H1 (cell line): ENCODE measurements at regions not wholly inside any gene's neighbourhood (a gene's known extent, or its start where the extent isn't known, plus 50 kb on each side); places are given as distances from the start of the nearest gene placed in this dataset.

Experiments
- CREB1 ChIP-seq: IDR thresholded peaks from 2 replicates; pipeline ENCODE4 v1.6.1; 2012; ENCODE audit warnings: inconsistent platforms
- EZH2 ChIP-seq: fragments of 200-600 bp; sonication (generic); IDR thresholded peaks from 2 replicates; pipeline ENCODE4 v1.7.1; 2012; ENCODE audit warnings: low read depth, mild to moderate bottlenecking, moderate library complexity, low read length, inconsistent platforms; ENCODE audit not compliant: severe bottlenecking
- JUN ChIP-seq: IDR thresholded peaks from 2 replicates; pipeline ENCODE4 v1.6.1; 2011; ENCODE audit warnings: low read depth, mild to moderate bottlenecking, improper control_type of control experiment, low read length
- PHF8 ChIP-seq: fragments of 200-600 bp; sonication (generic); conservative IDR thresholded peaks from 2 replicates; pipeline ENCODE4 v1.7.1; 2012; ENCODE audit warnings: low read depth, mild to moderate bottlenecking, inconsistent platforms, low read length, moderate library complexity
- RXRA ChIP-seq: IDR thresholded peaks from 2 replicates; pipeline ENCODE4 v1.6.1; 2011; ENCODE audit warnings: low read depth, mild to moderate bottlenecking, low read length, moderate library complexity; ENCODE audit not compliant: insufficient read depth
- SIRT6 ChIP-seq: IDR thresholded peaks from one replicate; pipeline ENCODE4 v1.7.1; 2012; ENCODE audit warnings: low read length, inconsistent platforms
- TBP ChIP-seq: IDR thresholded peaks from 2 replicates; pipeline ENCODE4 v1.6.1; 2011; ENCODE audit warnings: low read depth, low read length, improper control_type of control experiment
- TEAD4 ChIP-seq: IDR thresholded peaks from 2 replicates; pipeline ENCODE4 v1.6.1; 2012; ENCODE audit warnings: low read depth, low read length, inconsistent platforms, mixed read lengths
- ZNF274 ChIP-seq: IDR thresholded peaks from 2 replicates; pipeline ENCODE4 v1.7.0; 2012; ENCODE audit warnings: low read length, borderline replicate concordance; ENCODE audit errors: extremely low read depth
- TF ChIP-seq, protein P1 (sequence below): fragments of 300-600 bp; sonication (generic); IDR thresholded peaks from 2 replicates; pipeline ENCODE4 v1.7.1; 2012; ENCODE audit warnings: low read length, moderate library complexity, mild to moderate bottlenecking, inconsistent platforms; ENCODE audit not compliant: insufficient replicate concordance
- TF ChIP-seq, protein P2 (sequence below): IDR thresholded peaks from 2 replicates; pipeline ENCODE4 v1.6.1; 2011; ENCODE audit warnings: low read length, improper control_type of control experiment

DNA sequence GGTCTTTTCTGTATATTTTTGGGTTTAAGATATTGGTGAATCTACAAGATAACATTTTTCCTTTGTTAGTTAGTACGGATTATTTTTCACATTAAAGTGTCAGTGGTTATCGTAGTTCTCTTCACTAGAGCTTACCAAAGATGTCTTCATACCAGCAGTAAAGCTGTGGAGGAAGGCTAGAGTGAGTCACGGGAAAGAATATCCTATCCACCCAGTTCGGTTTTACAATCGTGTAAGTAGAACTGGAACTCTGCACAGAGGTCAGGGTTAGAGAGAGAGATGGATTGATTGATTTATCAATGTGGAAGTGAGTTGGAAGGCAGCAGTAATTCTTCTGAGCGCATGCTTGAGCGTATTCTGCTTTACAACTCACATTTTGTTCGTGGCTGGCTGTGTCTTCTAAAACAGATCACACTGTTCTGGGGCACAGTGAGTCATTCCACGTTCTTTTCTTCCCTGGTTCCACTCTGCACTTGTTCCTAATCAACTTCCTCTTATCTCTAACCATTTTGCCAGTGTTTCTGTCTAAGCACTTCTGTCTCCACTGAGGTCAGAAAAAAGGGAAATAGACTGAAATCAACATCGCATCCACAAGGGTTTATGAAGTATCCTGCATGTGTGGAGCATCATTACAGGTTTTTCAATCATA, 86.5 kb upstream of the ARRDC3 start (continued):
- TF ChIP-seq, protein P1, sequence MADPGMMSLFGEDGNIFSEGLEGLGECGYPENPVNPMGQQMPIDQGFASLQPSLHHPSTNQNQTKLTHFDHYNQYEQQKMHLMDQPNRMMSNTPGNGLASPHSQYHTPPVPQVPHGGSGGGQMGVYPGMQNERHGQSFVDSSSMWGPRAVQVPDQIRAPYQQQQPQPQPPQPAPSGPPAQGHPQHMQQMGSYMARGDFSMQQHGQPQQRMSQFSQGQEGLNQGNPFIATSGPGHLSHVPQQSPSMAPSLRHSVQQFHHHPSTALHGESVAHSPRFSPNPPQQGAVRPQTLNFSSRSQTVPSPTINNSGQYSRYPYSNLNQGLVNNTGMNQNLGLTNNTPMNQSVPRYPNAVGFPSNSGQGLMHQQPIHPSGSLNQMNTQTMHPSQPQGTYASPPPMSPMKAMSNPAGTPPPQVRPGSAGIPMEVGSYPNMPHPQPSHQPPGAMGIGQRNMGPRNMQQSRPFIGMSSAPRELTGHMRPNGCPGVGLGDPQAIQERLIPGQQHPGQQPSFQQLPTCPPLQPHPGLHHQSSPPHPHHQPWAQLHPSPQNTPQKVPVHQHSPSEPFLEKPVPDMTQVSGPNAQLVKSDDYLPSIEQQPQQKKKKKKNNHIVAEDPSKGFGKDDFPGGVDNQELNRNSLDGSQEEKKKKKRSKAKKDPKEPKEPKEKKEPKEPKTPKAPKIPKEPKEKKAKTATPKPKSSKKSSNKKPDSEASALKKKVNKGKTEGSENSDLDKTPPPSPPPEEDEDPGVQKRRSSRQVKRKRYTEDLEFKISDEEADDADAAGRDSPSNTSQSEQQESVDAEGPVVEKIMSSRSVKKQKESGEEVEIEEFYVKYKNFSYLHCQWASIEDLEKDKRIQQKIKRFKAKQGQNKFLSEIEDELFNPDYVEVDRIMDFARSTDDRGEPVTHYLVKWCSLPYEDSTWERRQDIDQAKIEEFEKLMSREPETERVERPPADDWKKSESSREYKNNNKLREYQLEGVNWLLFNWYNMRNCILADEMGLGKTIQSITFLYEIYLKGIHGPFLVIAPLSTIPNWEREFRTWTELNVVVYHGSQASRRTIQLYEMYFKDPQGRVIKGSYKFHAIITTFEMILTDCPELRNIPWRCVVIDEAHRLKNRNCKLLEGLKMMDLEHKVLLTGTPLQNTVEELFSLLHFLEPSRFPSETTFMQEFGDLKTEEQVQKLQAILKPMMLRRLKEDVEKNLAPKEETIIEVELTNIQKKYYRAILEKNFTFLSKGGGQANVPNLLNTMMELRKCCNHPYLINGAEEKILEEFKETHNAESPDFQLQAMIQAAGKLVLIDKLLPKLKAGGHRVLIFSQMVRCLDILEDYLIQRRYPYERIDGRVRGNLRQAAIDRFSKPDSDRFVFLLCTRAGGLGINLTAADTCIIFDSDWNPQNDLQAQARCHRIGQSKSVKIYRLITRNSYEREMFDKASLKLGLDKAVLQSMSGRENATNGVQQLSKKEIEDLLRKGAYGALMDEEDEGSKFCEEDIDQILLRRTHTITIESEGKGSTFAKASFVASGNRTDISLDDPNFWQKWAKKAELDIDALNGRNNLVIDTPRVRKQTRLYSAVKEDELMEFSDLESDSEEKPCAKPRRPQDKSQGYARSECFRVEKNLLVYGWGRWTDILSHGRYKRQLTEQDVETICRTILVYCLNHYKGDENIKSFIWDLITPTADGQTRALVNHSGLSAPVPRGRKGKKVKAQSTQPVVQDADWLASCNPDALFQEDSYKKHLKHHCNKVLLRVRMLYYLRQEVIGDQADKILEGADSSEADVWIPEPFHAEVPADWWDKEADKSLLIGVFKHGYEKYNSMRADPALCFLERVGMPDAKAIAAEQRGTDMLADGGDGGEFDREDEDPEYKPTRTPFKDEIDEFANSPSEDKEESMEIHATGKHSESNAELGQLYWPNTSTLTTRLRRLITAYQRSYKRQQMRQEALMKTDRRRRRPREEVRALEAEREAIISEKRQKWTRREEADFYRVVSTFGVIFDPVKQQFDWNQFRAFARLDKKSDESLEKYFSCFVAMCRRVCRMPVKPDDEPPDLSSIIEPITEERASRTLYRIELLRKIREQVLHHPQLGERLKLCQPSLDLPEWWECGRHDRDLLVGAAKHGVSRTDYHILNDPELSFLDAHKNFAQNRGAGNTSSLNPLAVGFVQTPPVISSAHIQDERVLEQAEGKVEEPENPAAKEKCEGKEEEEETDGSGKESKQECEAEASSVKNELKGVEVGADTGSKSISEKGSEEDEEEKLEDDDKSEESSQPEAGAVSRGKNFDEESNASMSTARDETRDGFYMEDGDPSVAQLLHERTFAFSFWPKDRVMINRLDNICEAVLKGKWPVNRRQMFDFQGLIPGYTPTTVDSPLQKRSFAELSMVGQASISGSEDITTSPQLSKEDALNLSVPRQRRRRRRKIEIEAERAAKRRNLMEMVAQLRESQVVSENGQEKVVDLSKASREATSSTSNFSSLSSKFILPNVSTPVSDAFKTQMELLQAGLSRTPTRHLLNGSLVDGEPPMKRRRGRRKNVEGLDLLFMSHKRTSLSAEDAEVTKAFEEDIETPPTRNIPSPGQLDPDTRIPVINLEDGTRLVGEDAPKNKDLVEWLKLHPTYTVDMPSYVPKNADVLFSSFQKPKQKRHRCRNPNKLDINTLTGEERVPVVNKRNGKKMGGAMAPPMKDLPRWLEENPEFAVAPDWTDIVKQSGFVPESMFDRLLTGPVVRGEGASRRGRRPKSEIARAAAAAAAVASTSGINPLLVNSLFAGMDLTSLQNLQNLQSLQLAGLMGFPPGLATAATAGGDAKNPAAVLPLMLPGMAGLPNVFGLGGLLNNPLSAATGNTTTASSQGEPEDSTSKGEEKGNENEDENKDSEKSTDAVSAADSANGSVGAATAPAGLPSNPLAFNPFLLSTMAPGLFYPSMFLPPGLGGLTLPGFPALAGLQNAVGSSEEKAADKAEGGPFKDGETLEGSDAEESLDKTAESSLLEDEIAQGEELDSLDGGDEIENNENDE, result no peak
- TF ChIP-seq, protein P2, sequence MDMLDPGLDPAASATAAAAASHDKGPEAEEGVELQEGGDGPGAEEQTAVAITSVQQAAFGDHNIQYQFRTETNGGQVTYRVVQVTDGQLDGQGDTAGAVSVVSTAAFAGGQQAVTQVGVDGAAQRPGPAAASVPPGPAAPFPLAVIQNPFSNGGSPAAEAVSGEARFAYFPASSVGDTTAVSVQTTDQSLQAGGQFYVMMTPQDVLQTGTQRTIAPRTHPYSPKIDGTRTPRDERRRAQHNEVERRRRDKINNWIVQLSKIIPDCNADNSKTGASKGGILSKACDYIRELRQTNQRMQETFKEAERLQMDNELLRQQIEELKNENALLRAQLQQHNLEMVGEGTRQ, result no peak
- TF ChIP-seq CREB1 (no peak), SIRT6 (no peak), RXRA (no peak), TBP (no peak), EZH2 (no peak), JUN (no peak), TEAD4 (no peak), PHF8 (no peak), ZNF274 (no peak)
